Panc1 (cell line): ENCODE measurements at regions not wholly inside any gene's neighbourhood (a gene's known extent, or its start where the extent isn't known, plus 50 kb on each side); places are given as distances from the start of the nearest gene placed in this dataset.

Source experiments
- POLR2AphosphoS5 ChIP-seq: IDR thresholded peaks from 2 replicates; pipeline ENCODE4 v1.6.1; 2012; ENCODE audit warnings: mild to moderate bottlenecking, low read depth, low read length, moderate library complexity
- SIN3A ChIP-seq: IDR thresholded peaks from 2 replicates; pipeline ENCODE4 v1.6.1; 2012; ENCODE audit warnings: low read depth, mild to moderate bottlenecking, low read length, moderate library complexity, borderline replicate concordance; ENCODE audit not compliant: insufficient read depth
- TCF7L2 ChIP-seq: IDR thresholded peaks from 2 replicates; pipeline ENCODE4 v1.6.1; 2011; ENCODE audit warnings: mild to moderate bottlenecking, low read depth, low read length, inconsistent platforms
- TF ChIP-seq, protein P1 (sequence below): fragments of 450-650 bp; IDR thresholded peaks from 2 replicates; pipeline ENCODE4 v1.5.1; 2017; ENCODE audit warnings: mild to moderate bottlenecking
- TF ChIP-seq, protein P2 (sequence below), 2 experiments: IDR thresholded peaks; 2 replicates each; pipeline ENCODE4 v1.6.1; 2011 to 2012; ENCODE audit warnings: low read depth in 2 of 2, control low read depth in 1 of 2, low read length in 1 of 2, mild to moderate bottlenecking in 1 of 2, moderate library complexity in 1 of 2; ENCODE audit not compliant: insufficient read depth in 1 of 2

DNA sequence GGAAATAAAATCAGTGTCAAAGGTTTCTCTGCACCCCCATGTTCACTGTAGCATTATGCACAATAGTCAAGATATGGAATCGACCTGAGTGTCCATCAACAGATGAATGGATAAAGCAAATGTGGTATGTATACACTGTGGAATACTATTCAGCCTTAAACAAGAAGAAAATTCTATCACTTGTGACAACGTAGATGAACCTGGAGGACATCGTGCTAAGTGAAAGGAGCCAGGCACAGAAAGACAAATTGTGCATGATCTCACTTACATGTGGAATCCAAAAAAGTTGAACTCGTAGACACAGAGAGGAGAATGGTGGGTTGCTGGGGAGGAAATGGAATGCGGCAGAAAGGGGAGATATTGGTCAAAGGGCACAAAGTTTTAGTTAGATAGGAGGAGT lies 136.3 kb upstream of the ESR1 start:
- TF ChIP-seq POLR2AphosphoS5 (no peak), SIN3A (no peak), TCF7L2 (no peak)
- TF ChIP-seq, protein P1, sequence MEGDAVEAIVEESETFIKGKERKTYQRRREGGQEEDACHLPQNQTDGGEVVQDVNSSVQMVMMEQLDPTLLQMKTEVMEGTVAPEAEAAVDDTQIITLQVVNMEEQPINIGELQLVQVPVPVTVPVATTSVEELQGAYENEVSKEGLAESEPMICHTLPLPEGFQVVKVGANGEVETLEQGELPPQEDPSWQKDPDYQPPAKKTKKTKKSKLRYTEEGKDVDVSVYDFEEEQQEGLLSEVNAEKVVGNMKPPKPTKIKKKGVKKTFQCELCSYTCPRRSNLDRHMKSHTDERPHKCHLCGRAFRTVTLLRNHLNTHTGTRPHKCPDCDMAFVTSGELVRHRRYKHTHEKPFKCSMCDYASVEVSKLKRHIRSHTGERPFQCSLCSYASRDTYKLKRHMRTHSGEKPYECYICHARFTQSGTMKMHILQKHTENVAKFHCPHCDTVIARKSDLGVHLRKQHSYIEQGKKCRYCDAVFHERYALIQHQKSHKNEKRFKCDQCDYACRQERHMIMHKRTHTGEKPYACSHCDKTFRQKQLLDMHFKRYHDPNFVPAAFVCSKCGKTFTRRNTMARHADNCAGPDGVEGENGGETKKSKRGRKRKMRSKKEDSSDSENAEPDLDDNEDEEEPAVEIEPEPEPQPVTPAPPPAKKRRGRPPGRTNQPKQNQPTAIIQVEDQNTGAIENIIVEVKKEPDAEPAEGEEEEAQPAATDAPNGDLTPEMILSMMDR, result no peak
- TF ChIP-seq, protein P2, sequence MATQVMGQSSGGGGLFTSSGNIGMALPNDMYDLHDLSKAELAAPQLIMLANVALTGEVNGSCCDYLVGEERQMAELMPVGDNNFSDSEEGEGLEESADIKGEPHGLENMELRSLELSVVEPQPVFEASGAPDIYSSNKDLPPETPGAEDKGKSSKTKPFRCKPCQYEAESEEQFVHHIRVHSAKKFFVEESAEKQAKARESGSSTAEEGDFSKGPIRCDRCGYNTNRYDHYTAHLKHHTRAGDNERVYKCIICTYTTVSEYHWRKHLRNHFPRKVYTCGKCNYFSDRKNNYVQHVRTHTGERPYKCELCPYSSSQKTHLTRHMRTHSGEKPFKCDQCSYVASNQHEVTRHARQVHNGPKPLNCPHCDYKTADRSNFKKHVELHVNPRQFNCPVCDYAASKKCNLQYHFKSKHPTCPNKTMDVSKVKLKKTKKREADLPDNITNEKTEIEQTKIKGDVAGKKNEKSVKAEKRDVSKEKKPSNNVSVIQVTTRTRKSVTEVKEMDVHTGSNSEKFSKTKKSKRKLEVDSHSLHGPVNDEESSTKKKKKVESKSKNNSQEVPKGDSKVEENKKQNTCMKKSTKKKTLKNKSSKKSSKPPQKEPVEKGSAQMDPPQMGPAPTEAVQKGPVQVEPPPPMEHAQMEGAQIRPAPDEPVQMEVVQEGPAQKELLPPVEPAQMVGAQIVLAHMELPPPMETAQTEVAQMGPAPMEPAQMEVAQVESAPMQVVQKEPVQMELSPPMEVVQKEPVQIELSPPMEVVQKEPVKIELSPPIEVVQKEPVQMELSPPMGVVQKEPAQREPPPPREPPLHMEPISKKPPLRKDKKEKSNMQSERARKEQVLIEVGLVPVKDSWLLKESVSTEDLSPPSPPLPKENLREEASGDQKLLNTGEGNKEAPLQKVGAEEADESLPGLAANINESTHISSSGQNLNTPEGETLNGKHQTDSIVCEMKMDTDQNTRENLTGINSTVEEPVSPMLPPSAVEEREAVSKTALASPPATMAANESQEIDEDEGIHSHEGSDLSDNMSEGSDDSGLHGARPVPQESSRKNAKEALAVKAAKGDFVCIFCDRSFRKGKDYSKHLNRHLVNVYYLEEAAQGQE (IDR thresholded peaks at IDR 0.05; ENCODE audit: insufficient read depth in 1 of 2, low read depth in 2 of 2, low read length in 1 of 2), result no peak
